ENCODE measurements at regions not wholly inside any gene's neighbourhood (a gene's known extent, or its start where the extent isn't known, plus 50 kb on each side); places are given as distances from the start of the nearest gene placed in this dataset.
A peak's percentile ranks its signal among the peaks of the same experiment; 100 is the strongest.

GRCh38 chr17:72510351-72511016 is 389.7 kb downstream of the SOX9 start:
- H4K20me1 ChIP-seq (ENCODE audit: control insufficient read depth, extremely low read depth, insufficient read depth, low read length), result no peaks in the 10 kb centered on the region
- DNase-seq (ENCODE audit: low read depth in 2 of 2), result peak; percentile 46 to 61
- no peak overlapping the region for H3K27ac ChIP-seq (ENCODE audit: insufficient read depth, low read length)
- H2AFZ ChIP-seq (ENCODE audit: low read length), result peak overlapping the region; percentile 41
- H3K79me2 ChIP-seq (ENCODE audit: control insufficient read depth, insufficient read depth, low read length), result no peaks in the 10 kb centered on the region
- H3K9me3 ChIP-seq (ENCODE audit: control insufficient read depth, insufficient read depth, low read depth, low read length), result no peaks in the 10 kb centered on the region
- TF ChIP-seq EZH2 (IDR thresholded peaks at IDR 0.05; ENCODE audit: low read length, missing control alignments) (no peak), CTCF (conservative IDR thresholded peaks at IDR 0.05 in 1 of 2, IDR thresholded peaks at IDR 0.05 in 1 of 2; ENCODE audit: low read depth in 1 of 2, low read length in 2 of 2) (no peak)
- no peaks in the 10 kb centered on the region for H3K27me3 ChIP-seq (ENCODE audit: control insufficient read depth, insufficient read depth, low read length)
- no peak overlapping the region for H3K4me3 ChIP-seq (replicated peaks in 1 of 4; ENCODE audit: control extremely low read depth in 1 of 4, insufficient read depth in 1 of 4, low read depth in 3 of 4, low read length in 4 of 4)
- no peak overlapping the region for H3K9ac ChIP-seq (ENCODE audit: insufficient read depth, low read length)
- H3K4me2 ChIP-seq (ENCODE audit: extremely low read depth, insufficient read depth, low read length), result peak overlapping the region; percentile 59
- H3K4me1 ChIP-seq (ENCODE audit: control insufficient read depth, extremely low read depth, insufficient read depth, low read length), result peaks cover 4% of the 10 kb centered on the region
- H3K36me3 ChIP-seq (ENCODE audit: control insufficient read depth, insufficient read depth, low read length), result no peaks in the 10 kb centered on the region

GRCh38 chr17:72511242-72511641 is 390.4 kb downstream of the SOX9 start:
- Histone ChIP-seq H4K20me1 (ENCODE audit: control insufficient read depth, extremely low read depth, insufficient read depth, low read length) (no peaks in the 10 kb centered on the region), H3K4me3 (replicated peaks in 1 of 4; ENCODE audit: control extremely low read depth in 1 of 4, insufficient read depth in 1 of 4, low read depth in 3 of 4, low read length in 4 of 4) (no peak overlapping the region), H3K9me3 (ENCODE audit: control insufficient read depth, insufficient read depth, low read depth, low read length) (no peaks in the 10 kb centered on the region), H3K79me2 (ENCODE audit: control insufficient read depth, insufficient read depth, low read length) (no peaks in the 10 kb centered on the region), H2AFZ (ENCODE audit: low read length) (no peak overlapping the region), H3K9ac (ENCODE audit: insufficient read depth, low read length) (no peak overlapping the region), H3K4me1 (ENCODE audit: control insufficient read depth, extremely low read depth, insufficient read depth, low read length) (peaks cover 4% of the 10 kb centered on the region), H3K27me3 (ENCODE audit: control insufficient read depth, insufficient read depth, low read length) (no peaks in the 10 kb centered on the region), H3K4me2 (ENCODE audit: extremely low read depth, insufficient read depth, low read length) (no peak overlapping the region), H3K36me3 (ENCODE audit: control insufficient read depth, insufficient read depth, low read length) (no peaks in the 10 kb centered on the region), H3K27ac (ENCODE audit: insufficient read depth, low read length) (no peak overlapping the region)
- peak in 1 of 2 donors; percentile 52 for DNase-seq (ENCODE audit: low read depth in 2 of 2)
- TF ChIP-seq CTCF (conservative IDR thresholded peaks at IDR 0.05 in 1 of 2, IDR thresholded peaks at IDR 0.05 in 1 of 2; ENCODE audit: low read depth in 1 of 2, low read length in 2 of 2) (no peak), EZH2 (IDR thresholded peaks at IDR 0.05; ENCODE audit: low read length, missing control alignments) (no peak)

GRCh38 chr17:72511874-72512273 is 391.1 kb downstream of the SOX9 start:
- Histone ChIP-seq H3K4me1 (ENCODE audit: control insufficient read depth, extremely low read depth, insufficient read depth, low read length) (peaks cover 4% of the 10 kb centered on the region), H3K4me3 (replicated peaks in 1 of 4; ENCODE audit: control extremely low read depth in 1 of 4, insufficient read depth in 1 of 4, low read depth in 3 of 4, low read length in 4 of 4) (no peak overlapping the region), H3K27ac (ENCODE audit: insufficient read depth, low read length) (no peak overlapping the region), H3K9me3 (ENCODE audit: control insufficient read depth, insufficient read depth, low read depth, low read length) (no peaks in the 10 kb centered on the region), H3K36me3 (ENCODE audit: control insufficient read depth, insufficient read depth, low read length) (no peaks in the 10 kb centered on the region), H3K79me2 (ENCODE audit: control insufficient read depth, insufficient read depth, low read length) (no peaks in the 10 kb centered on the region), H3K4me2 (ENCODE audit: extremely low read depth, insufficient read depth, low read length) (no peak overlapping the region), H3K27me3 (ENCODE audit: control insufficient read depth, insufficient read depth, low read length) (no peaks in the 10 kb centered on the region), H3K9ac (ENCODE audit: insufficient read depth, low read length) (no peak overlapping the region), H2AFZ (ENCODE audit: low read length) (no peak overlapping the region), H4K20me1 (ENCODE audit: control insufficient read depth, extremely low read depth, insufficient read depth, low read length) (no peaks in the 10 kb centered on the region)
- TF ChIP-seq EZH2 (IDR thresholded peaks at IDR 0.05; ENCODE audit: low read length, missing control alignments) (no peak), CTCF (conservative IDR thresholded peaks at IDR 0.05 in 1 of 2, IDR thresholded peaks at IDR 0.05 in 1 of 2; ENCODE audit: low read depth in 1 of 2, low read length in 2 of 2) (no peak)
- no peak for DNase-seq (ENCODE audit: low read depth in 2 of 2)

All from fibroblast of lung (primary cell).